Rectal smooth muscle tissue (tissue), 1 donor: ENCODE measurements at regions not wholly inside any gene's neighbourhood (a gene's known extent, or its start where the extent isn't known, plus 50 kb on each side); places are given as distances from the start of the nearest gene placed in this dataset.
"Not testable (repeated sequence)": the region's sequence is repeated elsewhere in the genome, so short reads cannot be mapped to it uniquely, and the experiment has no call there.

ENCODE experiments used
- H3K27ac ChIP-seq: one replicate; pipeline ENCODE4 v1.7.0; 2013; ENCODE audit warnings: low read depth, low read length, inconsistent platforms
- H3K27me3 ChIP-seq: one replicate; pipeline ENCODE4 v1.7.0; 2013; ENCODE audit warnings: low read length; ENCODE audit not compliant: control insufficient read depth, insufficient read depth
- H3K36me3 ChIP-seq: one replicate; pipeline ENCODE4 v1.7.0; 2013; ENCODE audit warnings: low read length; ENCODE audit not compliant: control insufficient read depth, insufficient read depth
- H3K4me1 ChIP-seq: one replicate; pipeline ENCODE4 v1.7.0; 2013; ENCODE audit warnings: low read length; ENCODE audit not compliant: control insufficient read depth, insufficient read depth
- H3K4me3 ChIP-seq: one replicate; pipeline ENCODE4 v1.7.0; 2013; ENCODE audit warnings: low read length
- H3K9ac ChIP-seq: one replicate; pipeline ENCODE4 v1.7.0; 2013; ENCODE audit warnings: low read length

- not testable (repeated sequence) for H3K27me3 ChIP-seq, H3K27ac ChIP-seq, H3K36me3 ChIP-seq, H3K4me3 ChIP-seq, H3K4me1 ChIP-seq, H3K9ac ChIP-seq
Observed at GRCh38 chr9:65447146-65447545, 162.1 kb upstream of the FOXD4L5 start.

- H3K36me3 ChIP-seq, H3K9ac ChIP-seq, H3K27ac ChIP-seq, H3K4me1 ChIP-seq, H3K27me3 ChIP-seq, H3K4me3 ChIP-seq: not testable (repeated sequence)
Observed at GRCh38 chr9:65445991-65446390, 161.0 kb upstream of the FOXD4L5 start.

- Histone ChIP-seq H3K9ac (no peak overlapping the region), H3K27me3 (no peaks in the 10 kb centered on the region), H3K4me3 (no peak overlapping the region), H3K36me3 (no peaks in the 10 kb centered on the region), H3K27ac (no peak overlapping the region), H3K4me1 (no peaks in the 10 kb centered on the region)
Observed at GRCh38 chr9:65444943-65445342, 159.9 kb upstream of the FOXD4L5 start.

- H3K4me3 ChIP-seq, H3K4me1 ChIP-seq, H3K27me3 ChIP-seq, H3K27ac ChIP-seq, H3K9ac ChIP-seq, H3K36me3 ChIP-seq: not testable (repeated sequence)
Observed at GRCh38 chr9:65442116-65442515, 157.1 kb upstream of the FOXD4L5 start.

- H3K4me1 ChIP-seq, H3K27ac ChIP-seq, H3K36me3 ChIP-seq, H3K4me3 ChIP-seq, H3K27me3 ChIP-seq, H3K9ac ChIP-seq: not testable (repeated sequence)
Observed at GRCh38 chr9:65441324-65441920, 156.4 kb upstream of the FOXD4L5 start.

- H3K27ac ChIP-seq: no peak overlapping the region
- no peak overlapping the region for H3K4me3 ChIP-seq
- no peaks in the 10 kb centered on the region for H3K27me3 ChIP-seq
- H3K4me1 ChIP-seq: no peaks in the 10 kb centered on the region
- no peaks in the 10 kb centered on the region for H3K36me3 ChIP-seq
- H3K9ac ChIP-seq: no peak overlapping the region
Observed at GRCh38 chr9:65437724-65438123, 152.7 kb upstream of the FOXD4L5 start.

GRCh38 chr9:65435464-65435863 is 150.5 kb upstream of the FOXD4L5 start:
- Histone ChIP-seq H3K9ac (no peak overlapping the region), H3K4me1 (no peaks in the 10 kb centered on the region), H3K27ac (no peak overlapping the region), H3K36me3 (no peaks in the 10 kb centered on the region), H3K27me3 (no peaks in the 10 kb centered on the region), H3K4me3 (no peak overlapping the region)

- no peaks in the 10 kb centered on the region for H3K36me3 ChIP-seq
- H3K27ac ChIP-seq: no peak overlapping the region
- H3K4me1 ChIP-seq: no peaks in the 10 kb centered on the region
Observed at GRCh38 chr9:65432722-65433323, 147.8 kb upstream of the FOXD4L5 start.

GRCh38 chr9:65432051-65432450 is 147.0 kb upstream of the FOXD4L5 start:
- Histone ChIP-seq H3K27ac (no peak overlapping the region), H3K4me1 (no peaks in the 10 kb centered on the region), H3K36me3 (no peaks in the 10 kb centered on the region), H3K27me3 (no peaks in the 10 kb centered on the region), H3K4me3 (no peak overlapping the region), H3K9ac (no peak overlapping the region)

More at GRCh38 chr9:65432722-65433323, 147.8 kb upstream of the FOXD4L5 start:
- Histone ChIP-seq H3K27me3 (no peaks in the 10 kb centered on the region), H3K4me3 (no peak overlapping the region), H3K9ac (no peak overlapping the region)

GRCh38 chr9:65430221-65430620 is 145.2 kb upstream of the FOXD4L5 start:
- Histone ChIP-seq H3K9ac (no peak overlapping the region), H3K4me1 (no peaks in the 10 kb centered on the region), H3K36me3 (no peaks in the 10 kb centered on the region), H3K4me3 (no peak overlapping the region), H3K27ac (no peak overlapping the region), H3K27me3 (no peaks in the 10 kb centered on the region)

- not testable (repeated sequence) for H3K27ac ChIP-seq, H3K9ac ChIP-seq, H3K36me3 ChIP-seq, H3K4me3 ChIP-seq, H3K4me1 ChIP-seq, H3K27me3 ChIP-seq
Observed at GRCh38 chr9:65427361-65427760, 142.4 kb upstream of the FOXD4L5 start.

- not testable (repeated sequence) for H3K4me3 ChIP-seq, H3K27me3 ChIP-seq, H3K36me3 ChIP-seq, H3K4me1 ChIP-seq, H3K9ac ChIP-seq, H3K27ac ChIP-seq
Observed at GRCh38 chr9:65426813-65427212, 141.8 kb upstream of the FOXD4L5 start.

- Histone ChIP-seq H3K4me1 (no peaks in the 10 kb centered on the region), H3K27ac (no peak overlapping the region), H3K9ac (no peak overlapping the region), H3K4me3 (no peak overlapping the region), H3K36me3 (no peaks in the 10 kb centered on the region), H3K27me3 (no peaks in the 10 kb centered on the region)
Observed at GRCh38 chr9:65426231-65426630, 141.2 kb upstream of the FOXD4L5 start.
